Liver (tissue), 8 donors: ENCODE measurements at regions not wholly inside any gene's neighbourhood (a gene's known extent, or its start where the extent isn't known, plus 50 kb on each side); places are given as distances from the start of the nearest gene placed in this dataset.

Source experiments
- DNase-seq: peaks from one replicate; pipeline ENCODE4 v3.0.0-alpha.2; 2017; ENCODE audit warnings: low spot score
- H3K27ac ChIP-seq, 2 donors: one replicate each; pipeline ENCODE4 v1.7.0; 2013; ENCODE audit warnings: inconsistent platforms in 2 of 2, low read length in 2 of 2, control low read depth in 1 of 2, low read depth in 1 of 2, mild to moderate bottlenecking in 1 of 2
- H3K27me3 ChIP-seq, 4 donors: one replicate each; pipeline versions ENCODE4 v1.6.1 to v1.7.0; 2013; ENCODE audit warnings: low read length in 3 of 4, inconsistent platforms in 1 of 4, mild to moderate bottlenecking in 1 of 4, moderate library complexity in 1 of 4; ENCODE audit not compliant: control insufficient read depth in 4 of 4, insufficient read depth in 4 of 4
- H3K36me3 ChIP-seq, 4 donors: one replicate each; pipeline versions ENCODE4 v1.6.1 to v1.7.0; 2013; ENCODE audit warnings: low read length in 3 of 4, mild to moderate bottlenecking in 3 of 4, low read depth in 1 of 4, moderate library complexity in 1 of 4; ENCODE audit not compliant: control insufficient read depth in 4 of 4, insufficient read depth in 3 of 4
- H3K4me1 ChIP-seq, 4 donors: one replicate each; pipeline versions ENCODE4 v1.6.1 to v1.7.0; 2013; ENCODE audit warnings: low read length in 3 of 4, mild to moderate bottlenecking in 3 of 4, moderate library complexity in 1 of 4; ENCODE audit not compliant: control insufficient read depth in 4 of 4, insufficient read depth in 4 of 4
- H3K4me3 ChIP-seq, 3 donors: one replicate each; pipeline versions ENCODE4 v1.6.1 to v1.7.0; 2013; ENCODE audit warnings: low read length in 3 of 3, control low read depth in 1 of 3, low read depth in 1 of 3, mild to moderate bottlenecking in 1 of 3
- H3K9ac ChIP-seq, 2 donors: one replicate each; pipeline ENCODE4 v1.7.0; 2013; ENCODE audit warnings: low read length in 2 of 2, mild to moderate bottlenecking in 2 of 2, moderate library complexity in 2 of 2, control low read depth in 1 of 2, low read depth in 1 of 2
- H3K9me3 ChIP-seq, 4 donors: one replicate each; pipeline versions ENCODE4 v1.6.1 to v1.7.0; 2013; ENCODE audit warnings: low read length in 3 of 4; ENCODE audit not compliant: control insufficient read depth in 4 of 4
- EGR1 ChIP-seq, 2 donors: IDR thresholded peaks; 2 replicates each; pipeline ENCODE4 v1.6.1; 2016 to 2018; ENCODE audit warnings: antibody characterized with exemption in 2 of 2, low read depth in 2 of 2
- FOXA1 ChIP-seq: IDR thresholded peaks from 2 replicates; pipeline ENCODE4 v1.6.1; 2016; ENCODE audit warnings: antibody characterized with exemption
- FOXA2 ChIP-seq: IDR thresholded peaks from 2 replicates; pipeline ENCODE4 v1.6.1; 2016; ENCODE audit warnings: antibody characterized with exemption
- GABPA ChIP-seq, 2 donors: IDR thresholded peaks in 1 of 2; conservative IDR thresholded peaks in 1 of 2; 2 replicates each; pipeline ENCODE4 v1.6.1; 2016; ENCODE audit warnings: antibody characterized with exemption in 2 of 2, mild to moderate bottlenecking in 1 of 2, moderate library complexity in 1 of 2
- HNF4A ChIP-seq, 2 donors: conservative IDR thresholded peaks; 2 replicates each; pipeline ENCODE4 v1.6.1; 2016; ENCODE audit warnings: antibody characterized with exemption in 2 of 2, mild to moderate bottlenecking in 2 of 2
- HNF4G ChIP-seq: IDR thresholded peaks from 2 replicates; pipeline ENCODE4 v1.6.1; 2016; ENCODE audit warnings: antibody characterized with exemption
- JUND ChIP-seq, 2 donors: IDR thresholded peaks; 2 replicates each; pipeline ENCODE4 v1.6.1; 2016; ENCODE audit warnings: antibody characterized with exemption in 2 of 2
- NR2F2 ChIP-seq: IDR thresholded peaks from 2 replicates; pipeline ENCODE4 v1.6.1; 2016; ENCODE audit warnings: antibody characterized with exemption
- RAD21 ChIP-seq, 2 donors: IDR thresholded peaks; 2 replicates each; pipeline ENCODE4 v1.6.1; 2016; ENCODE audit warnings: antibody characterized with exemption in 2 of 2, mild to moderate bottlenecking in 2 of 2
- RXRA ChIP-seq, 2 donors: IDR thresholded peaks; 2 replicates each; pipeline ENCODE4 v1.6.1; 2017 to 2018; ENCODE audit warnings: antibody characterized with exemption in 2 of 2, mild to moderate bottlenecking in 1 of 2
- SP1 ChIP-seq: IDR thresholded peaks from 2 replicates; pipeline ENCODE4 v1.6.1; 2018; ENCODE audit warnings: antibody characterized with exemption, mild to moderate bottlenecking
- TAF1 ChIP-seq: conservative IDR thresholded peaks from 2 replicates; pipeline ENCODE4 v1.6.1; 2016; ENCODE audit warnings: antibody characterized with exemption, mild to moderate bottlenecking
- YY1 ChIP-seq: IDR thresholded peaks from 2 replicates; pipeline ENCODE4 v1.6.1; 2016; ENCODE audit warnings: antibody characterized with exemption, mild to moderate bottlenecking
- WGBS: extraction: QIAGEN DNeasy Blood & Tissue Kit; methylation state at CpG from one replicate; pipeline ENCODE4 v1.1.7; 2013; 5-methylcytosine and 5-hydroxymethylcytosine counted together
- TF ChIP-seq, protein P1 (sequence below): IDR thresholded peaks from 2 replicates; pipeline ENCODE4 v1.6.1; 2016; ENCODE audit warnings: antibody characterized with exemption
- TF ChIP-seq, protein P2 (sequence below): fragments of 150-350 bp; IDR thresholded peaks from 2 replicates; pipeline ENCODE4 v1.5.1; 2017; ENCODE audit warnings: improper control_type of control experiment, low read depth, low read length; ENCODE audit not compliant: missing input control
- TF ChIP-seq, protein P3 (sequence below): IDR thresholded peaks from 2 replicates; pipeline ENCODE4 v1.6.1; 2016; ENCODE audit warnings: antibody characterized with exemption
- TF ChIP-seq, protein P4 (sequence below): IDR thresholded peaks from 2 replicates; pipeline ENCODE4 v1.6.1; 2016; ENCODE audit warnings: antibody characterized with exemption, mild to moderate bottlenecking
- TF ChIP-seq, protein P5 (sequence below): IDR thresholded peaks from 2 replicates; pipeline ENCODE4 v1.6.1; 2016; ENCODE audit warnings: antibody characterized with exemption
- donor health status: healthy.
- donor health status: healthy.
- donor health status: healthy.
- donor health status: healthy.
- donor health status: healthy.

DNA sequence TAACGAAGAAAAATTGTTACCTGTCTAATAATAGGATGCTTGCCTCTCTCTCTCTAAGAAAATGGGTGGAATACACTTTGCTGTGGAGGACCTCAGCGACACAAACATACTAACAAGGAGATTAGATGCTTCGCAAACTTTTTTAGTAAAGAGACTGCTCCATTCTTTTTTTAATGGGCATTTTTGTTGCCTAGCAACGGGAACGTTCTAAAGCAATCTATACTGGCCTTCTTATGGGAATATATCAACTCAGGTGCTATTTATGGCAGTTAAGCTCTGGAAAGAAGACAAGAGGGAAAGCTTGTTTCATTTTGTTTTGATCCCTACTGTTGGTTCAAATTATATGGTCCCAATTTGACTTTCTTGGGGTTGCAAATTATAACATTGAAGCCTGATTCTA is 86.8 kb upstream of the CBLN2 start:
- H3K36me3 ChIP-seq = no peaks in the 10 kb centered on the region
- no peak overlapping the region for H3K9ac ChIP-seq
- H3K27ac ChIP-seq = no peak overlapping the region
- H3K9me3 ChIP-seq = no peaks in the 10 kb centered on the region
- H3K4me3 ChIP-seq = no peak overlapping the region
- no peaks in the 10 kb centered on the region for H3K4me1 ChIP-seq
- no peak for DNase-seq
- peaks cover 0 to 2% (median 0%) of the 10 kb centered on the region in 4 donors for H3K27me3 ChIP-seq
- TF ChIP-seq, protein P1, sequence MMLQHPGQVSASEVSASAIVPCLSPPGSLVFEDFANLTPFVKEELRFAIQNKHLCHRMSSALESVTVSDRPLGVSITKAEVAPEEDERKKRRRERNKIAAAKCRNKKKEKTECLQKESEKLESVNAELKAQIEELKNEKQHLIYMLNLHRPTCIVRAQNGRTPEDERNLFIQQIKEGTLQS = no peak
- TF ChIP-seq FOXA1 = no peak
- TF ChIP-seq EGR1 (IDR thresholded peaks at IDR 0.05; ENCODE audit: low read depth in 2 of 2) = no peak
- WGBS = 63% methylated on average over 5 of the region's 5 CpGs

DNA sequence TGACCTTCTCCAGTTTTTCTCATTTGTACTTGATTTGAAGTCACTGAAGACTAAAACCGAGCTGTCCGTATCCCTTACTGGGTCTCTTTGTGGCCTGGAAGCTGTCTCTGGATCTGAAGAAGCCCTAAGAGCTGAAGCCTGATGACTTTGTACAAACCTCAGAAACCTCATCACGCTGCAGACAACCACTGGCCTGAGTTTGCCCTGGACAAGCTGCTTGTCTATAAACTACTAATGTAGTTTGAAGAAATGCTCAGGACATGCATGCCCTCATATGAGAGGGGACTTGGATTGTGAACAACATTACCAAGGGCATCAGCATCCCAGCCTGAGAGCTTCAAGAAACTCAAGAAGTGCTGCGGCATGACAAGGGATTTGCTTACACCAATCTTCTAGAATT is 79.3 kb upstream of the CBLN2 start:
- 51% methylated on average over 4 of the region's 4 CpGs for WGBS
- H3K4me1 ChIP-seq = no peaks in the 10 kb centered on the region

DNA sequence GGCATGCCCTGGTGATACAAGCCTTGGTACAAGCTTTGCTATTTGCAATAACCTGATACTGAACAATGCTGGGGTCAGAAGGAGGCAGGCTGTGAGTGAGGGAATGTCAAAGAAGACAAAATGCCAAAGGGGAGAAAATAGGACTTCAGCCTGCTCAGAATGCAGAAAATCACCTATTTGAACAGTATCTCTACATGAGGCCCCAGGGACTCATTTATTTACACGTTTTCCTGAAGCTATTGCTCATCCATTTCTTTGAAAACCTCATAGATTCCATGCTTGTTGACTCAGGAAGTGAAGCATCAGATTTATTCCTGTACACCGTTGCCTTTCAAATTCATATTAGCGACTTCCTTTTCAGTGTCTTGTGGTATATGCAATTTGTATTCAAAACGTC is 69.4 kb upstream of the CBLN2 start:
- Histone ChIP-seq H3K27me3 (no peaks in the 10 kb centered on the region), H3K9ac (no peak overlapping the region), H3K9me3 (no peaks in the 10 kb centered on the region), H3K27ac (no peak overlapping the region), H3K4me3 (no peak overlapping the region), H3K36me3 (no peaks in the 10 kb centered on the region), H3K4me1 (no peaks in the 10 kb centered on the region)
- TF ChIP-seq HNF4G (no peak), NR2F2 (no peak), YY1 (no peak), GABPA (IDR thresholded peaks at IDR 0.05 in 1 of 2, conservative IDR thresholded peaks at IDR 0.05 in 1 of 2) (no peak), TAF1 (no peak), EGR1 (IDR thresholded peaks at IDR 0.05; ENCODE audit: low read depth in 2 of 2) (no peak), RXRA (IDR thresholded peaks at IDR 0.05) (no peak), HNF4A (conservative IDR thresholded peaks at IDR 0.05) (no peak), JUND (IDR thresholded peaks at IDR 0.05) (no peak), FOXA2 (no peak), RAD21 (IDR thresholded peaks at IDR 0.05) (no peak), FOXA1 (no peak), SP1 (no peak)
- TF ChIP-seq, protein P2, sequence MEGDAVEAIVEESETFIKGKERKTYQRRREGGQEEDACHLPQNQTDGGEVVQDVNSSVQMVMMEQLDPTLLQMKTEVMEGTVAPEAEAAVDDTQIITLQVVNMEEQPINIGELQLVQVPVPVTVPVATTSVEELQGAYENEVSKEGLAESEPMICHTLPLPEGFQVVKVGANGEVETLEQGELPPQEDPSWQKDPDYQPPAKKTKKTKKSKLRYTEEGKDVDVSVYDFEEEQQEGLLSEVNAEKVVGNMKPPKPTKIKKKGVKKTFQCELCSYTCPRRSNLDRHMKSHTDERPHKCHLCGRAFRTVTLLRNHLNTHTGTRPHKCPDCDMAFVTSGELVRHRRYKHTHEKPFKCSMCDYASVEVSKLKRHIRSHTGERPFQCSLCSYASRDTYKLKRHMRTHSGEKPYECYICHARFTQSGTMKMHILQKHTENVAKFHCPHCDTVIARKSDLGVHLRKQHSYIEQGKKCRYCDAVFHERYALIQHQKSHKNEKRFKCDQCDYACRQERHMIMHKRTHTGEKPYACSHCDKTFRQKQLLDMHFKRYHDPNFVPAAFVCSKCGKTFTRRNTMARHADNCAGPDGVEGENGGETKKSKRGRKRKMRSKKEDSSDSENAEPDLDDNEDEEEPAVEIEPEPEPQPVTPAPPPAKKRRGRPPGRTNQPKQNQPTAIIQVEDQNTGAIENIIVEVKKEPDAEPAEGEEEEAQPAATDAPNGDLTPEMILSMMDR = no peak
- TF ChIP-seq, protein P3, sequence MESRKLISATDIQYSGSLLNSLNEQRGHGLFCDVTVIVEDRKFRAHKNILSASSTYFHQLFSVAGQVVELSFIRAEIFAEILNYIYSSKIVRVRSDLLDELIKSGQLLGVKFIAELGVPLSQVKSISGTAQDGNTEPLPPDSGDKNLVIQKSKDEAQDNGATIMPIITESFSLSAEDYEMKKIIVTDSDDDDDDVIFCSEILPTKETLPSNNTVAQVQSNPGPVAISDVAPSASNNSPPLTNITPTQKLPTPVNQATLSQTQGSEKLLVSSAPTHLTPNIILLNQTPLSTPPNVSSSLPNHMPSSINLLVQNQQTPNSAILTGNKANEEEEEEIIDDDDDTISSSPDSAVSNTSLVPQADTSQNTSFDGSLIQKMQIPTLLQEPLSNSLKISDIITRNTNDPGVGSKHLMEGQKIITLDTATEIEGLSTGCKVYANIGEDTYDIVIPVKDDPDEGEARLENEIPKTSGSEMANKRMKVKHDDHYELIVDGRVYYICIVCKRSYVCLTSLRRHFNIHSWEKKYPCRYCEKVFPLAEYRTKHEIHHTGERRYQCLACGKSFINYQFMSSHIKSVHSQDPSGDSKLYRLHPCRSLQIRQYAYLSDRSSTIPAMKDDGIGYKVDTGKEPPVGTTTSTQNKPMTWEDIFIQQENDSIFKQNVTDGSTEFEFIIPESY = no peak
- TF ChIP-seq, protein P4, sequence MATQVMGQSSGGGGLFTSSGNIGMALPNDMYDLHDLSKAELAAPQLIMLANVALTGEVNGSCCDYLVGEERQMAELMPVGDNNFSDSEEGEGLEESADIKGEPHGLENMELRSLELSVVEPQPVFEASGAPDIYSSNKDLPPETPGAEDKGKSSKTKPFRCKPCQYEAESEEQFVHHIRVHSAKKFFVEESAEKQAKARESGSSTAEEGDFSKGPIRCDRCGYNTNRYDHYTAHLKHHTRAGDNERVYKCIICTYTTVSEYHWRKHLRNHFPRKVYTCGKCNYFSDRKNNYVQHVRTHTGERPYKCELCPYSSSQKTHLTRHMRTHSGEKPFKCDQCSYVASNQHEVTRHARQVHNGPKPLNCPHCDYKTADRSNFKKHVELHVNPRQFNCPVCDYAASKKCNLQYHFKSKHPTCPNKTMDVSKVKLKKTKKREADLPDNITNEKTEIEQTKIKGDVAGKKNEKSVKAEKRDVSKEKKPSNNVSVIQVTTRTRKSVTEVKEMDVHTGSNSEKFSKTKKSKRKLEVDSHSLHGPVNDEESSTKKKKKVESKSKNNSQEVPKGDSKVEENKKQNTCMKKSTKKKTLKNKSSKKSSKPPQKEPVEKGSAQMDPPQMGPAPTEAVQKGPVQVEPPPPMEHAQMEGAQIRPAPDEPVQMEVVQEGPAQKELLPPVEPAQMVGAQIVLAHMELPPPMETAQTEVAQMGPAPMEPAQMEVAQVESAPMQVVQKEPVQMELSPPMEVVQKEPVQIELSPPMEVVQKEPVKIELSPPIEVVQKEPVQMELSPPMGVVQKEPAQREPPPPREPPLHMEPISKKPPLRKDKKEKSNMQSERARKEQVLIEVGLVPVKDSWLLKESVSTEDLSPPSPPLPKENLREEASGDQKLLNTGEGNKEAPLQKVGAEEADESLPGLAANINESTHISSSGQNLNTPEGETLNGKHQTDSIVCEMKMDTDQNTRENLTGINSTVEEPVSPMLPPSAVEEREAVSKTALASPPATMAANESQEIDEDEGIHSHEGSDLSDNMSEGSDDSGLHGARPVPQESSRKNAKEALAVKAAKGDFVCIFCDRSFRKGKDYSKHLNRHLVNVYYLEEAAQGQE = no peak
- TF ChIP-seq, protein P1 = no peak
- TF ChIP-seq, protein P5, sequence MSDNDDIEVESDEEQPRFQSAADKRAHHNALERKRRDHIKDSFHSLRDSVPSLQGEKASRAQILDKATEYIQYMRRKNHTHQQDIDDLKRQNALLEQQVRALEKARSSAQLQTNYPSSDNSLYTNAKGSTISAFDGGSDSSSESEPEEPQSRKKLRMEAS = no peak
- DNase-seq = no peak
- 32% methylated on average over 4 of the region's 4 CpGs for WGBS

More for the DNA sequence above, 79.3 kb upstream of the CBLN2 start:
- Histone ChIP-seq H3K27ac (no peak overlapping the region), H3K9me3 (no peaks in the 10 kb centered on the region), H3K4me3 (no peak overlapping the region), H3K9ac (no peak overlapping the region), H3K27me3 (no peaks in the 10 kb centered on the region), H3K36me3 (no peaks in the 10 kb centered on the region)
- TF ChIP-seq FOXA2 = no peak
- no peak for TF ChIP-seq RAD21 (IDR thresholded peaks at IDR 0.05)
- TF ChIP-seq FOXA1 = no peak
- no peak for TF ChIP-seq NR2F2
- DNase-seq = no peak
